HepG2 (cell line): ENCODE measurements at regions not wholly inside any gene's neighbourhood (a gene's known extent, or its start where the extent isn't known, plus 50 kb on each side); places are given as distances from the start of the nearest gene placed in this dataset.

Experiments
- CREM ChIP-seq, 2 experiments: sonication (generic) in 1 of 2; formaldehyde crosslinking in 1 of 2; IDR thresholded peaks; 2 replicates each; pipeline versions ENCODE4 v1.4.0 to v1.6.1; 2016 to 2020; ENCODE audit warnings: antibody characterized with exemption in 1 of 2, mild to moderate bottlenecking in 1 of 2, missing genetic modification reagents in 1 of 2
- GTF2F1 ChIP-seq: fragments of 150-350 bp; IDR thresholded peaks from 2 replicates; pipeline ENCODE4 v1.6.1; 2014; ENCODE audit warnings: low read length
- HNRNPH1 ChIP-seq: fragments of 200-400 bp; formaldehyde crosslinking; optimal IDR thresholded peaks from 2 replicates; pipeline ENCODE3; 2017; ENCODE audit warnings: mild to moderate bottlenecking, low read depth, low read length
- KLF12 ChIP-seq: sonication (generic); formaldehyde crosslinking; IDR thresholded peaks from 2 replicates; pipeline ENCODE4 v1.4.0; 2020; ENCODE audit warnings: missing genetic modification reagents, borderline replicate concordance
- MAFK ChIP-seq, 2 experiments: IDR thresholded peaks in 1 of 2; conservative IDR thresholded peaks in 1 of 2; 2 replicates each; pipeline ENCODE4 v1.6.1; 2011; ENCODE audit warnings: improper control_type of control experiment in 2 of 2, low read length in 2 of 2
- SOX13 ChIP-seq, 3 experiments: fragments of 450-650 bp in 1 of 3; sonication (generic) in 1 of 3; formaldehyde crosslinking in 1 of 3; IDR thresholded peaks in 2 of 3; conservative IDR thresholded peaks in 1 of 3; 2 replicates each; pipeline versions ENCODE4 v1.5.0 to v1.6.1; 2016 to 2020; ENCODE audit warnings: antibody characterized with exemption in 1 of 3, mild to moderate bottlenecking in 1 of 3, missing compliant biosample characterization in 1 of 3, missing genetic modification reagents in 1 of 3, moderate library complexity in 1 of 3
- SP4 ChIP-seq: sonication (generic); formaldehyde crosslinking; IDR thresholded peaks from 2 replicates; pipeline ENCODE4 v1.8.1; 2023; ENCODE audit warnings: mild to moderate bottlenecking, missing genetic modification reagents
- ZIK1 ChIP-seq: sonication (generic); formaldehyde crosslinking; IDR thresholded peaks from 2 replicates; pipeline ENCODE4 v1.5.0; 2020; ENCODE audit warnings: mild to moderate bottlenecking, low read depth, missing genetic modification reagents, borderline replicate concordance
- ZNF354B ChIP-seq: sonication (generic); formaldehyde crosslinking; IDR thresholded peaks from 2 replicates; pipeline ENCODE4 v1.8.0; 2022; ENCODE audit warnings: mild to moderate bottlenecking, missing genetic modification reagents
- ZNF432 ChIP-seq: sonication (generic); formaldehyde crosslinking; IDR thresholded peaks from 2 replicates; pipeline ENCODE4 v1.5.0; 2020; ENCODE audit warnings: missing genetic modification reagents, mild to moderate bottlenecking, borderline replicate concordance
- ZNF605 ChIP-seq: sonication (generic); formaldehyde crosslinking; IDR thresholded peaks from 2 replicates; pipeline ENCODE4 v1.8.0; 2022; ENCODE audit warnings: mild to moderate bottlenecking, missing genetic modification reagents
- ZNF629 ChIP-seq: sonication (generic); formaldehyde crosslinking; conservative IDR thresholded peaks from 2 replicates; pipeline ENCODE4 v1.5.0; 2020; ENCODE audit warnings: missing genetic modification reagents
- ZNF782 ChIP-seq: sonication (generic); formaldehyde crosslinking; IDR thresholded peaks from 2 replicates; pipeline ENCODE4 v1.4.0; 2020; ENCODE audit warnings: missing genetic modification reagents, mild to moderate bottlenecking, borderline replicate concordance
- TF ChIP-seq, protein P1 (sequence below): sonication (generic); formaldehyde crosslinking; IDR thresholded peaks from 2 replicates; pipeline ENCODE4 v1.8.0; 2022; ENCODE audit warnings: missing genetic modification reagents, mild to moderate bottlenecking, moderate library complexity, borderline replicate concordance
- TF ChIP-seq, protein P2 (sequence below): sonication (generic); formaldehyde crosslinking; IDR thresholded peaks from 2 replicates; pipeline ENCODE4 v1.4.0; 2020; ENCODE audit warnings: missing genetic modification reagents, borderline replicate concordance
- TF ChIP-seq, protein P3 (sequence below): sonication (generic); formaldehyde crosslinking; IDR thresholded peaks from 2 replicates; pipeline ENCODE4 v1.8.0; 2022; ENCODE audit warnings: mild to moderate bottlenecking, missing genetic modification reagents
- TF ChIP-seq, protein P4 (sequence below): IDR thresholded peaks from 2 replicates; pipeline ENCODE4 v1.6.1; 2016; ENCODE audit warnings: low read depth, control low read depth

DNA sequence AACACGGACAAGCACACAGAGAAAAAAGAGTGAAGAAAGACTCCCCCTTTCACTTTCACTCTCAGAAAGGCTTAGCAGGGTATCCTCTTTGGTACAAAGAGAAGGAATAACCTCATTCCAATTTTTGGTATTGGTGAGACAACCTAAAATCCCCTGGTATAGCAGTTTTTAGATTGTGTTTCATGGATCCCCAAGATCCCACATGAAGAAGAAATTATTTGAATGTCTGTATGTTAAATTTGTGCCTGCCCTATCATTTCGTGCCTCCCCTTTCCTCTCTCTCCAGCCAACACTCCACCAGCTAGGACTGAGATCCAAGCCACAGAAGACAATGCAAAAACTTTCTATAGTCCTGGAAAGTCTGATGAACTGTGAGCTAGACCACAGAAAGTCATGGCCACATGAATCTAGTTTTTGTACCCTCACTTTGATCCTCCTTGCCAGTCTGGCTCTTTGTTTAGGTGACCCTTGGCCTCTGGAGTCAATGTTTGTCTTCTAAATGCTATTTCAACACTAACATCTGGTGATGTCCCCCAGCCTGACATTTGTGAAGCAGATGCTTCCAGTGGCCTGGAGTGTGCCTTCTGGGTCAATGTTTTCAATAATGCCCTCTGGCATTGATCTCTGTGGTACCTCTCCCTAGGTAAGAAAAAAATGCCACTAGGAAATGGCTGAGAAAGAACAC is 181.9 kb upstream of the BMP4 start (continued):
- TF ChIP-seq ZIK1 (CRISPR knock-in tag): no peak
- peak; percentile 52; the same call in 1 of the 2 replicates for TF ChIP-seq ZNF629
- TF ChIP-seq ZNF605: no peak
- TF ChIP-seq, protein P1, sequence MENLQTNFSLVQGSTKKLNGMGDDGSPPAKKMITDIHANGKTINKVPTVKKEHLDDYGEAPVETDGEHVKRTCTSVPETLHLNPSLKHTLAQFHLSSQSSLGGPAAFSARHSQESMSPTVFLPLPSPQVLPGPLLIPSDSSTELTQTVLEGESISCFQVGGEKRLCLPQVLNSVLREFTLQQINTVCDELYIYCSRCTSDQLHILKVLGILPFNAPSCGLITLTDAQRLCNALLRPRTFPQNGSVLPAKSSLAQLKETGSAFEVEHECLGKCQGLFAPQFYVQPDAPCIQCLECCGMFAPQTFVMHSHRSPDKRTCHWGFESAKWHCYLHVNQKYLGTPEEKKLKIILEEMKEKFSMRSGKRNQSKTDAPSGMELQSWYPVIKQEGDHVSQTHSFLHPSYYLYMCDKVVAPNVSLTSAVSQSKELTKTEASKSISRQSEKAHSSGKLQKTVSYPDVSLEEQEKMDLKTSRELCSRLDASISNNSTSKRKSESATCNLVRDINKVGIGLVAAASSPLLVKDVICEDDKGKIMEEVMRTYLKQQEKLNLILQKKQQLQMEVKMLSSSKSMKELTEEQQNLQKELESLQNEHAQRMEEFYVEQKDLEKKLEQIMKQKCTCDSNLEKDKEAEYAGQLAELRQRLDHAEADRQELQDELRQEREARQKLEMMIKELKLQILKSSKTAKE (CRISPR knock-in tag): peak; percentile 99
- no peak for TF ChIP-seq ZNF354B
- TF ChIP-seq GTF2F1: no peak
- TF ChIP-seq, protein P2, sequence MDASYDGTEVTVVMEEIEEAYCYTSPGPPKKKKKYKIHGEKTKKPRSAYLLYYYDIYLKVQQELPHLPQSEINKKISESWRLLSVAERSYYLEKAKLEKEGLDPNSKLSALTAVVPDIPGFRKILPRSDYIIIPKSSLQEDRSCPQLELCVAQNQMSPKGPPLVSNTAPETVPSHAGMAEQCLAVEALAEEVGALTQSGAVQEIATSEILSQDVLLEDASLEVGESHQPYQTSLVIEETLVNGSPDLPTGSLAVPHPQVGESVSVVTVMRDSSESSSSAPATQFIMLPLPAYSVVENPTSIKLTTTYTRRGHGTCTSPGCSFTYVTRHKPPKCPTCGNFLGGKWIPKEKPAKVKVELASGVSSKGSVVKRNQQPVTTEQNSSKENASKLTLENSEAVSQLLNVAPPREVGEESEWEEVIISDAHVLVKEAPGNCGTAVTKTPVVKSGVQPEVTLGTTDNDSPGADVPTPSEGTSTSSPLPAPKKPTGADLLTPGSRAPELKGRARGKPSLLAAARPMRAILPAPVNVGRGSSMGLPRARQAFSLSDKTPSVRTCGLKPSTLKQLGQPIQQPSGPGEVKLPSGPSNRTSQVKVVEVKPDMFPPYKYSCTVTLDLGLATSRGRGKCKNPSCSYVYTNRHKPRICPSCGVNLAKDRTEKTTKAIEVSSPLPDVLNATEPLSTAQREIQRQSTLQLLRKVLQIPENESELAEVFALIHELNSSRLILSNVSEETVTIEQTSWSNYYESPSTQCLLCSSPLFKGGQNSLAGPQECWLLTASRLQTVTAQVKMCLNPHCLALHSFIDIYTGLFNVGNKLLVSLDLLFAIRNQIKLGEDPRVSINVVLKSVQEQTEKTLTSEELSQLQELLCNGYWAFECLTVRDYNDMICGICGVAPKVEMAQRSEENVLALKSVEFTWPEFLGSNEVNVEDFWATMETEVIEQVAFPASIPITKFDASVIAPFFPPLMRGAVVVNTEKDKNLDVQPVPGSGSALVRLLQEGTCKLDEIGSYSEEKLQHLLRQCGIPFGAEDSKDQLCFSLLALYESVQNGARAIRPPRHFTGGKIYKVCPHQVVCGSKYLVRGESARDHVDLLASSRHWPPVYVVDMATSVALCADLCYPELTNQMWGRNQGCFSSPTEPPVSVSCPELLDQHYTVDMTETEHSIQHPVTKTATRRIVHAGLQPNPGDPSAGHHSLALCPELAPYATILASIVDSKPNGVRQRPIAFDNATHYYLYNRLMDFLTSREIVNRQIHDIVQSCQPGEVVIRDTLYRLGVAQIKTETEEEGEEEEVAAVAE (CRISPR knock-in tag): 0 out of 2 replicates have a peak, but pooled peaks have one; percentile 29
- no peak for TF ChIP-seq HNRNPH1
- no peak for TF ChIP-seq ZNF432 (CRISPR knock-in tag)
- no peak for TF ChIP-seq SP4 (CRISPR knock-in tag)
- no peak for TF ChIP-seq MAFK (conservative IDR thresholded peaks at IDR 0.05 in 1 of 2, IDR thresholded peaks at IDR 0.05 in 1 of 2; ENCODE audit: low read length in 2 of 2)
- TF ChIP-seq, protein P3, sequence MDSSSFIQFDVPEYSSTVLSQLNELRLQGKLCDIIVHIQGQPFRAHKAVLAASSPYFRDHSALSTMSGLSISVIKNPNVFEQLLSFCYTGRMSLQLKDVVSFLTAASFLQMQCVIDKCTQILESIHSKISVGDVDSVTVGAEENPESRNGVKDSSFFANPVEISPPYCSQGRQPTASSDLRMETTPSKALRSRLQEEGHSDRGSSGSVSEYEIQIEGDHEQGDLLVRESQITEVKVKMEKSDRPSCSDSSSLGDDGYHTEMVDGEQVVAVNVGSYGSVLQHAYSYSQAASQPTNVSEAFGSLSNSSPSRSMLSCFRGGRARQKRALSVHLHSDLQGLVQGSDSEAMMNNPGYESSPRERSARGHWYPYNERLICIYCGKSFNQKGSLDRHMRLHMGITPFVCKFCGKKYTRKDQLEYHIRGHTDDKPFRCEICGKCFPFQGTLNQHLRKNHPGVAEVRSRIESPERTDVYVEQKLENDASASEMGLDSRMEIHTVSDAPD: peak; percentile 96
- peak; percentile 98 for TF ChIP-seq SOX13 (IDR thresholded peaks at IDR 0.05)
- TF ChIP-seq SOX13 (CRISPR knock-in tag; conservative IDR thresholded peaks at IDR 0.05 in 1 of 2, IDR thresholded peaks at IDR 0.05 in 1 of 2): peak in 1 of 2 experiments; percentile 100; a peak in 2 of 4 replicates
- 0 out of 2 replicates have a peak, but pooled peaks have one; percentile 32 for TF ChIP-seq ZNF782 (CRISPR knock-in tag)
- TF ChIP-seq KLF12: no peak
- TF ChIP-seq, protein P4, sequence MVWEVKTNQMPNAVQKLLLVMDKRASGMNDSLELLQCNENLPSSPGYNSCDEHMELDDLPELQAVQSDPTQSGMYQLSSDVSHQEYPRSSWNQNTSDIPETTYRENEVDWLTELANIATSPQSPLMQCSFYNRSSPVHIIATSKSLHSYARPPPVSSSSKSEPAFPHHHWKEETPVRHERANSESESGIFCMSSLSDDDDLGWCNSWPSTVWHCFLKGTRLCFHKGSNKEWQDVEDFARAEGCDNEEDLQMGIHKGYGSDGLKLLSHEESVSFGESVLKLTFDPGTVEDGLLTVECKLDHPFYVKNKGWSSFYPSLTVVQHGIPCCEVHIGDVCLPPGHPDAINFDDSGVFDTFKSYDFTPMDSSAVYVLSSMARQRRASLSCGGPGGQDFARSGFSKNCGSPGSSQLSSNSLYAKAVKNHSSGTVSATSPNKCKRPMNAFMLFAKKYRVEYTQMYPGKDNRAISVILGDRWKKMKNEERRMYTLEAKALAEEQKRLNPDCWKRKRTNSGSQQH: no peak
- TF ChIP-seq CREM (IDR thresholded peaks at IDR 0.05): peak; percentile 97
- TF ChIP-seq CREM (CRISPR knock-in tag; IDR thresholded peaks at IDR 0.05): no peak
